ENCODE measurements at regions not wholly inside any gene's neighbourhood (a gene's known extent, or its start where the extent isn't known, plus 50 kb on each side); places are given as distances from the start of the nearest gene placed in this dataset.

GRCh38 chr5:173804579-173804978 lies 83.6 kb upstream of the CPEB4 start:
- 90% methylated on average over 7 of the region's 7 CpGs for WGBS
- H3K27me3 ChIP-seq (ENCODE audit: control insufficient read depth in 4 of 4, insufficient read depth in 4 of 4, low read length in 3 of 4): no peaks in the 10 kb centered on the region

GRCh38 chr5:173806270-173807035 lies 81.7 kb upstream of the CPEB4 start:
- Histone ChIP-seq H3K9me3 (ENCODE audit: control insufficient read depth in 4 of 4, low read length in 3 of 4) (no peaks in the 10 kb centered on the region), H3K27ac (ENCODE audit: low read depth in 1 of 2, low read length in 2 of 2) (peak overlapping the region; percentile 58 to 68), H3K4me1 (ENCODE audit: control insufficient read depth in 4 of 4, insufficient read depth in 4 of 4, low read length in 3 of 4) (peaks cover 14 to 30% (median 18%) of the 10 kb centered on the region in 4 donors), H3K4me3 (ENCODE audit: low read depth in 1 of 3, low read length in 3 of 3) (no peak overlapping the region), H3K36me3 (ENCODE audit: control insufficient read depth in 4 of 4, insufficient read depth in 3 of 4, low read depth in 1 of 4, low read length in 3 of 4) (no peaks in the 10 kb centered on the region), H3K9ac (ENCODE audit: low read depth in 1 of 2, low read length in 2 of 2) (no peak overlapping the region), H3K27me3 (ENCODE audit: control insufficient read depth in 4 of 4, insufficient read depth in 4 of 4, low read length in 3 of 4) (no peaks in the 10 kb centered on the region)
- WGBS: 46% methylated on average over 7 of the region's 7 CpGs
- DNase-seq (ENCODE audit: low spot score): no peak
- peak; percentile 84 to 89 for TF ChIP-seq HNF4A (conservative IDR thresholded peaks at IDR 0.05)
- peak; percentile 55 for TF ChIP-seq HNF4G (IDR thresholded peaks at IDR 0.05)
- peak; percentile 74 for TF ChIP-seq ZBTB33 (IDR thresholded peaks at IDR 0.05)
- peak; percentile 60 for TF ChIP-seq REST (IDR thresholded peaks at IDR 0.05)
- peak; percentile 87 for TF ChIP-seq ATF3 (IDR thresholded peaks at IDR 0.05)
- TF ChIP-seq CTCF (IDR thresholded peaks at IDR 0.05; ENCODE audit: low read depth, low read length, missing input control): no peak
- peak; percentile 98 for TF ChIP-seq FOXA1 (IDR thresholded peaks at IDR 0.05)
- peak; percentile 59 for TF ChIP-seq NR2F2 (IDR thresholded peaks at IDR 0.05)
- TF ChIP-seq GABPA (IDR thresholded peaks at IDR 0.05 in 1 of 2, conservative IDR thresholded peaks at IDR 0.05 in 1 of 2): peak in 1 of 2 donors; percentile 63

More at GRCh38 chr5:173804579-173804978, 83.6 kb upstream of the CPEB4 start:
- H3K9me3 ChIP-seq (ENCODE audit: control insufficient read depth in 4 of 4, low read length in 3 of 4): no peaks in the 10 kb centered on the region
- H3K36me3 ChIP-seq (ENCODE audit: control insufficient read depth in 4 of 4, insufficient read depth in 3 of 4, low read depth in 1 of 4, low read length in 3 of 4): no peaks in the 10 kb centered on the region
- H3K9ac ChIP-seq (ENCODE audit: low read depth in 1 of 2, low read length in 2 of 2): no peak overlapping the region
- no peak for DNase-seq (ENCODE audit: low spot score)
- no peak for TF ChIP-seq RAD21 (IDR thresholded peaks at IDR 0.05)
- no peak for TF ChIP-seq SP1 (IDR thresholded peaks at IDR 0.05)
- TF ChIP-seq GABPA (IDR thresholded peaks at IDR 0.05 in 1 of 2, conservative IDR thresholded peaks at IDR 0.05 in 1 of 2): no peak
- TF ChIP-seq REST (IDR thresholded peaks at IDR 0.05): no peak
- no peak for TF ChIP-seq ATF3 (IDR thresholded peaks at IDR 0.05)
- TF ChIP-seq TAF1 (conservative IDR thresholded peaks at IDR 0.05): no peak
- TF ChIP-seq MAX (IDR thresholded peaks at IDR 0.05): no peak
- no peak for TF ChIP-seq YY1 (IDR thresholded peaks at IDR 0.05)
- no peak for TF ChIP-seq FOXA1 (IDR thresholded peaks at IDR 0.05)
- no peak for TF ChIP-seq JUND (IDR thresholded peaks at IDR 0.05)
- H3K27ac ChIP-seq (ENCODE audit: low read depth in 1 of 2, low read length in 2 of 2): no peak overlapping the region
- H3K4me1 ChIP-seq (ENCODE audit: control insufficient read depth in 4 of 4, insufficient read depth in 4 of 4, low read length in 3 of 4): peaks cover 14 to 33% (median 18%) of the 10 kb centered on the region in 4 donors
- no peak overlapping the region for H3K4me3 ChIP-seq (ENCODE audit: low read depth in 1 of 3, low read length in 3 of 3)

Data from liver (tissue), 8 donors.